Heart left ventricle (tissue), 16 donors: ENCODE measurements at regions not wholly inside any gene's neighbourhood (a gene's known extent, or its start where the extent isn't known, plus 50 kb on each side); places are given as distances from the start of the nearest gene placed in this dataset.

Experiments
- ATAC-seq, 4 donors: fragments of 200-7000 bp; cut with Tn5 transposase; one replicate each; pipeline ENCODE4 v1.9.1; 2020 to 2022; ENCODE audit warnings: moderate library complexity in 4 of 4, mild to moderate bottlenecking in 3 of 4, moderate number of reproducible peaks in 1 of 4
- DNase-seq, 5 donors: peaks; one replicate each; pipeline ENCODE4 v3.0.0-alpha.2; 2020
- H3K27ac ChIP-seq, 12 donors: fragments of 200-600 bp; sonication (generic) in 4 of 12; one replicate each; pipeline versions ENCODE4 v1.5.0 to v1.8.0; 2016 to 2022; ENCODE audit warnings: mild to moderate bottlenecking in 2 of 12
- H3K27me3 ChIP-seq, 9 donors: fragments of 200-600 bp; sonication (generic) in 2 of 9; one replicate each; pipeline versions ENCODE4 v1.5.1 to v1.8.0; 2016 to 2022; ENCODE audit warnings: mild to moderate bottlenecking in 3 of 9
- H3K36me3 ChIP-seq, 9 donors: fragments of 200-600 bp; sonication (generic) in 2 of 9; one replicate each; pipeline versions ENCODE4 v1.5.0 to v1.8.0; 2018 to 2022; ENCODE audit warnings: mild to moderate bottlenecking in 2 of 9
- H3K4me1 ChIP-seq, 12 donors: fragments of 200-600 bp; sonication (generic) in 4 of 12; one replicate each; pipeline versions ENCODE4 v1.5.0 to v1.8.0; 2016 to 2022; ENCODE audit warnings: mild to moderate bottlenecking in 3 of 12
- H3K4me3 ChIP-seq, 12 donors: fragments of 200-600 bp; sonication (generic) in 4 of 12; one replicate each; pipeline versions ENCODE4 v1.5.0 to v1.8.0; 2017 to 2022; ENCODE audit warnings: mild to moderate bottlenecking in 9 of 12, moderate library complexity in 4 of 12
- H3K9me3 ChIP-seq, 12 donors: fragments of 200-600 bp; sonication (generic) in 4 of 12; one replicate each; pipeline versions ENCODE4 v1.5.0 to v1.8.0; 2016 to 2022; ENCODE audit warnings: mild to moderate bottlenecking in 1 of 12
- POLR2A ChIP-seq, 2 donors: fragments of 450-650 bp; IDR thresholded peaks; one replicate each; pipeline ENCODE4 v1.6.1; 2017; ENCODE audit warnings: antibody characterized with exemption in 2 of 2, mild to moderate bottlenecking in 2 of 2, moderate library complexity in 2 of 2
- WGBS, 4 donors: extraction: QIAGEN DNeasy Blood & Tissue Kit in 2 of 4; methylation state at CpG; one replicate each; pipeline versions ENCODE4 v1.1.5 to v1.1.7; 2013 to 2018; 5-methylcytosine and 5-hydroxymethylcytosine counted together
- intact Hi-C, 10 donors: fragments of 100-400 bp; cut with DNase I; formaldehyde crosslinking; loops; one replicate each; pipeline versions ENCODE4 v1.11.1 to v1.14.2; 2022
- TF ChIP-seq, protein P1 (sequence below), 12 donors: fragments of 200-600 bp; sonication (generic) in 4 of 12; IDR thresholded peaks; one replicate each; pipeline versions ENCODE4 v1.5.0 to v1.8.0; 2018 to 2022; ENCODE audit warnings: antibody characterized with exemption in 12 of 12, mild to moderate bottlenecking in 5 of 12
- donor health status: ischemic (EF 13 %, LVEDD 7.1; RV severe dilation, severe dysfunction).
- donor health status: healthy with polysubstance abuse.
- donor health status: DM: no; HTN: yes; CAD: no.
- donor health status: DM: no; HTN: no; CAD: no.
- donor health status: ischemic (EF 25% LVEDD 6.9; RV normal size, moderate dysfunction).
- donor health status: ischemic (EF 25% LVEDD 5.7; RV mildly dilated, moderate dysfunction).
- donor health status: healthy.
- donor health status: DM: yes; HTN: yes; CAD: no.
- donor health status: ischemic (EF 35%, LVEDD 5.7; RV mildly dilated, moderate dysfunction).
- donor health status: nonischemic (EF 11% LVEDD 7.7; RV severe dilation, severe dysfunction).
- donor health status: DM: yes; HTN: yes; CAD: no.
- donor health status: PGD.
- donor health status: ischemic (EF 29% LVEDD 5.4; RV normal size, mild dysfunction).
- donor health status: nonischemic (EF 23%, LVEDD 6.1; RV moderate dilation, normal function).

DNA sequence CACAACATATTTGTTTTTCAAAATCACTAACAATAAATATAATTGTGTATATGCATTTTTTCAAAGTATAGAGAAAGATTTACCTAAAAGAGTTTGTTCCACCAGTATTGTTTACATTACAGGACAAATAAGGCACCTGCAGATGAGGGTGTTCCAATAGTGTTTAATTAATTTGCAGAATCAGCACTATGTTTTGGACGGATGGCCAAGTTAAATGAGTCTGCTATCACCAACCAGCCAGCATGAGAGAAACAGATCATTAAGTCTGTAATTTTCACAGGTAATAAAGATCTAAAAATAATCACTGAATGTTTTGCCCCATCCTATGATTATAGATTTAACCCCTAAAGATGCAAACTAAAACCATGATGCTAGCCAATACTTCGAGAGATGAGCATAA, 2247.0 kb downstream of the NCAM2 start:
- Histone ChIP-seq H3K4me1 (no peaks in the 10 kb centered on the region), H3K36me3 (no peaks in the 10 kb centered on the region), H3K27me3 (no peaks in the 10 kb centered on the region), H3K4me3 (no peak overlapping the region), H3K27ac (no peak overlapping the region), H3K9me3 (no peaks in the 10 kb centered on the region)
- ATAC-seq (no peak), DNase-seq (no peak)
- intact Hi-C loops: no loop called here
- TF ChIP-seq POLR2A (IDR thresholded peaks at IDR 0.05): no peak
- 81 to 87% (median 84%) methylated on average over 2 of the region's 2 CpGs for WGBS, 4 donors

DNA sequence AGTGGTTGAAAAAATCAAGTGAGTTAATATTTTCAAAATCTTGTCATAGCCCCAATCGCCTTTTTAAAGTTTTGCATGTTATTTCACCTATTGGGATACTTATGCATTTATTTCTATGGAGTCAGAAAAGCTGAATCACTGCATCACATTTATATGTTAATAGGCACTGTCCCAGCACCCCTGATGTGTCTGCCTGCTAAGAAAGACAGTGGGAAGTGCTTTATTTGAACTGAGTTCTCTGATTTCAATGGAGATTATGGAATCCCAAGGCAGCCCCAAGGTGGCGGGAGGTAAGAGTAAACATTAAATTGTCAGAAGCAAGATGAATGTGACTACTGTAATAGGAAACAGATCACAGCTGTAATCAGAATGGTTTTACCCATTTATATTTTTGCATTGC, 2225.7 kb downstream of the NCAM2 start:
- Histone ChIP-seq H3K36me3 (no peaks in the 10 kb centered on the region), H3K27ac (no peak overlapping the region), H3K9me3 (peaks cover 0 to 4% (median 0%) of the 10 kb centered on the region in 12 donors), H3K4me1 (no peaks in the 10 kb centered on the region), H3K4me3 (no peak overlapping the region), H3K27me3 (no peaks in the 10 kb centered on the region)
- TF ChIP-seq, protein P1, sequence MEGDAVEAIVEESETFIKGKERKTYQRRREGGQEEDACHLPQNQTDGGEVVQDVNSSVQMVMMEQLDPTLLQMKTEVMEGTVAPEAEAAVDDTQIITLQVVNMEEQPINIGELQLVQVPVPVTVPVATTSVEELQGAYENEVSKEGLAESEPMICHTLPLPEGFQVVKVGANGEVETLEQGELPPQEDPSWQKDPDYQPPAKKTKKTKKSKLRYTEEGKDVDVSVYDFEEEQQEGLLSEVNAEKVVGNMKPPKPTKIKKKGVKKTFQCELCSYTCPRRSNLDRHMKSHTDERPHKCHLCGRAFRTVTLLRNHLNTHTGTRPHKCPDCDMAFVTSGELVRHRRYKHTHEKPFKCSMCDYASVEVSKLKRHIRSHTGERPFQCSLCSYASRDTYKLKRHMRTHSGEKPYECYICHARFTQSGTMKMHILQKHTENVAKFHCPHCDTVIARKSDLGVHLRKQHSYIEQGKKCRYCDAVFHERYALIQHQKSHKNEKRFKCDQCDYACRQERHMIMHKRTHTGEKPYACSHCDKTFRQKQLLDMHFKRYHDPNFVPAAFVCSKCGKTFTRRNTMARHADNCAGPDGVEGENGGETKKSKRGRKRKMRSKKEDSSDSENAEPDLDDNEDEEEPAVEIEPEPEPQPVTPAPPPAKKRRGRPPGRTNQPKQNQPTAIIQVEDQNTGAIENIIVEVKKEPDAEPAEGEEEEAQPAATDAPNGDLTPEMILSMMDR (IDR thresholded peaks at IDR 0.05): no peak
- TF ChIP-seq POLR2A (IDR thresholded peaks at IDR 0.05): no peak
- DNase-seq (no peak), ATAC-seq (no peak)
- 71 to 80% (median 73%) methylated on average over 2 of the region's 2 CpGs for WGBS, 4 donors
- intact Hi-C loops: no loop called here

DNA sequence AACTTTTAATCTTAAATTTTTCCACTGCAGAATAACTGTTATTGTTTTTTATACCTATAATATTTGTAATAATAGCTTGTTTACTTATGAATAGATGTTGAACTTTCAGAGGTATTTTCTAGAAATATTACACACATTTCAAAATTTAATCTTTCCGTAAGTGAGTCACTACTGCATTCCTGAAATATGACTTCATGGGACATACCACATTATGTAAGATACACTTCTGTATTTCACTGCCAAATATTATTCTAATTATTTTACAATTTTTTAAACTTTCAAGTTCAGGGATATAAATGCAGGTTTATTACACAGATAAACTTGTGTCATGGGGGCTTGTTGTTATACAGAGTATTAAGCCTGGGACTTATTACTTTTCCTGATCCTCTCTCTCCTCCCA, 2220.5 kb downstream of the NCAM2 start:
- Histone ChIP-seq H3K27ac (no peak overlapping the region), H3K27me3 (no peaks in the 10 kb centered on the region), H3K4me1 (no peaks in the 10 kb centered on the region), H3K36me3 (no peaks in the 10 kb centered on the region), H3K4me3 (no peak overlapping the region), H3K9me3 (peaks cover 0 to under 1% (median 0%) of the 10 kb centered on the region in 12 donors)
- no peak for ATAC-seq
- no peak for DNase-seq
- 64 to 76% (median 69%) methylated on average over 1 of the region's 1 CpG for WGBS, 4 donors
- TF ChIP-seq, protein P1 (IDR thresholded peaks at IDR 0.05): no peak
- TF ChIP-seq POLR2A (IDR thresholded peaks at IDR 0.05): no peak
- intact Hi-C loops: no loop called here

DNA sequence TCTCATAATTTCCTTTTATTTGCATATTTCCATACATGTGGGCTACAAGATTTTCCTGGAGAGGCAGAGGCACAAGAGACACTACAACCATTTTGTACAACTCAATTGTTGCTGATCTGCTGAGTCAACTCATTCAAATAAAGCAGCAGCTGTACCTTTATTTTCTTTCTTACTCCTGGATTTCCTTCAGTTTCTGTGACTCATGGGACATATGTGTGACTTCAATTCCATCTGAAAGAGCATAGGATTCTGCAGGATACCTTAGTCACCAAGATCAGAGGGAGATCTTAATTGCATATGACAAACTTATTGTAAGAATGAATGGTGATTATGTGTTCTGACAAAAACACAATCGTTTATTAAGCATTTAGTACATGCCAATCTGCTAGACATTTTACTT, 2219.4 kb downstream of the NCAM2 start:
- no peak overlapping the region for H3K27ac ChIP-seq
- no peaks in the 10 kb centered on the region for H3K36me3 ChIP-seq
- peaks cover 0 to 11% (median 0%) of the 10 kb centered on the region in 12 donors for H3K9me3 ChIP-seq
- intact Hi-C loops: no loop called here
- TF ChIP-seq POLR2A (IDR thresholded peaks at IDR 0.05): no peak
- H3K4me1 ChIP-seq: no peaks in the 10 kb centered on the region
- no peaks in the 10 kb centered on the region for H3K27me3 ChIP-seq
- no peak for ATAC-seq
- no peak for DNase-seq
- no peak overlapping the region for H3K4me3 ChIP-seq
- 39 to 79% (median 71%) methylated on average over 1 of the region's 1 CpG for WGBS, 4 donors

DNA sequence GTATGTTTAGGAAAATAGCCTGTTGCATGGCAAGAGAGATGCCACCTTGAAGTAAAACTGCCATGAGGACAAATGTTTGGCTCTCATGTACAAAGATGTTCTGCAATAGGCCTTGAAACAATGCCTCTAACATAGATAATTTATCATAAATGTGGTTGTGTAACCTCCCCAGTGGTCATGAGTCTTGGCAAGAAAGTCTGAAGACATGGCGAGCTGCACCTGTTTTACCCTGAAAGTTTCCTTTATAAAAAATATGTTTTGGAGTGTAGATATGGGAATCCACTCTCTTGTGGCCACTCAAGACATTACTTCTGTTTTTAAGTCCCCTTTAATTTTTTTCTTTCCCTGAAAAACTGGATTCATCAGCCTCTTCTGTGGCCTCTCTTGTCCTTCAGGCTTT, 2217.1 kb downstream of the NCAM2 start:
- H3K4me3 ChIP-seq: no peak overlapping the region
- 66 to 86% (median 80%) methylated on average over 1 of the region's 1 CpG for WGBS, 4 donors

More for the DNA sequence above, 2217.1 kb downstream of the NCAM2 start:
- Histone ChIP-seq H3K27ac (no peak overlapping the region), H3K4me1 (no peaks in the 10 kb centered on the region), H3K27me3 (no peaks in the 10 kb centered on the region), H3K9me3 (peaks cover 0 to 13% (median 0%) of the 10 kb centered on the region in 12 donors), H3K36me3 (no peaks in the 10 kb centered on the region)
- no peak for ATAC-seq
- intact Hi-C loops: no loop called here
- TF ChIP-seq, protein P1 (IDR thresholded peaks at IDR 0.05): no peak
- no peak for TF ChIP-seq POLR2A (IDR thresholded peaks at IDR 0.05)
- no peak for DNase-seq
